ENCODE measurements at regions not wholly inside any gene's neighbourhood (a gene's known extent, or its start where the extent isn't known, plus 50 kb on each side); places are given as distances from the start of the nearest gene placed in this dataset.

GRCh38 chr7:88638583-88638982 lies 120.9 kb upstream of the ZNF804B start:
- H3K4me3 Mint-ChIP-seq, result no peak overlapping the region
- TF ChIP-seq CTCF (conservative IDR thresholded peaks at IDR 0.05), result no peak
- no peak overlapping the region for H3K27ac Mint-ChIP-seq
- H3K79me2 ChIP-seq (ENCODE audit: insufficient read depth, low read length), result no peaks in the 10 kb centered on the region
- no peak for DNase-seq
- no peak overlapping the region for H2BK15ac ChIP-seq (ENCODE audit: low read depth, low read length)
- H3K14ac ChIP-seq (ENCODE audit: insufficient read depth, low read length), result no peak overlapping the region
- H2AK5ac ChIP-seq (ENCODE audit: insufficient read length, low read length), result no peak overlapping the region
- peaks cover 33 to 39% of the 10 kb centered on the region in 2 experiments for H3K4me1 Mint-ChIP-seq
- no peak overlapping the region for H2BK20ac ChIP-seq (ENCODE audit: low read depth, low read length, poor library complexity, severe bottlenecking)
- H2BK12ac ChIP-seq (ENCODE audit: insufficient read length, low read depth, low read length), result no peak overlapping the region
- H2BK5ac ChIP-seq (ENCODE audit: insufficient read length, low read length), result no peak overlapping the region
- no peak overlapping the region for H2AFZ ChIP-seq (ENCODE audit: low read length)
- H3K23ac ChIP-seq (ENCODE audit: insufficient read length, low read depth, low read length), result no peak overlapping the region
- H3K9me3 Mint-ChIP-seq, result no peaks in the 10 kb centered on the region
- no peak overlapping the region for H3K4me2 ChIP-seq (ENCODE audit: insufficient read depth, insufficient read length, low read length)
- H3K18ac ChIP-seq (ENCODE audit: insufficient read length, low read depth, low read length), result no peak overlapping the region
- no CpG with 5 or more reads among the region's 6 CpGs for WGBS (ENCODE audit: extremely low coverage, insufficient read length, low lambda C conversion rate)
- H3K4me1 ChIP-seq (ENCODE audit: insufficient read depth, low read length), result no peaks in the 10 kb centered on the region
- no peak overlapping the region for H4K91ac ChIP-seq (ENCODE audit: insufficient read length, low read depth, low read length)
- no peaks in the 10 kb centered on the region for H3K27me3 Mint-ChIP-seq (ENCODE audit: low read depth)
- H3K79me1 ChIP-seq (ENCODE audit: insufficient read depth, low read depth, low read length, poor library complexity, severe bottlenecking), result no peaks in the 10 kb centered on the region
- no peaks in the 10 kb centered on the region for H3K9me3 ChIP-seq (ENCODE audit: control insufficient read depth, low read depth, low read length)
- H4K5ac ChIP-seq (ENCODE audit: insufficient read length, low read depth, low read length), result no peak overlapping the region
- H4K20me1 ChIP-seq (ENCODE audit: control insufficient read depth, insufficient read depth, insufficient read length), result no peaks in the 10 kb centered on the region
- H3K4ac ChIP-seq (ENCODE audit: low read depth, low read length), result no peak overlapping the region
- H3K23me2 ChIP-seq (ENCODE audit: insufficient read length, low read depth, low read length, poor library complexity, severe bottlenecking), result no peaks in the 10 kb centered on the region
- H3T11ph ChIP-seq (ENCODE audit: low read length), result no peak overlapping the region
- H3K9ac ChIP-seq (ENCODE audit: extremely low read depth, insufficient read length, low read length), result no peak overlapping the region
- H3K36me3 Mint-ChIP-seq (ENCODE audit: insufficient read depth in 1 of 3, low read depth in 3 of 3), result peaks cover 0 to 6% (median 3%) of the 10 kb centered on the region in 3 experiments; a peak in 1 of 7 replicates
- no peak overlapping the region for H3K56ac ChIP-seq (ENCODE audit: insufficient read length, low read depth, low read length)
- no peak overlapping the region for H3K27ac ChIP-seq (ENCODE audit: insufficient read length, low read depth, low read length)
- H3K27me3 ChIP-seq (ENCODE audit: insufficient read depth, low read length), result no peaks in the 10 kb centered on the region
- no peak overlapping the region for H2BK120ac ChIP-seq (ENCODE audit: low read depth, low read length, poor library complexity, severe bottlenecking)
- no peak overlapping the region for H4K8ac ChIP-seq (replicated peaks; ENCODE audit: insufficient read length, low read depth, low read length)
